GM18507 (cell line): ENCODE measurements at regions not wholly inside any gene's neighbourhood (a gene's known extent, or its start where the extent isn't known, plus 50 kb on each side); places are given as distances from the start of the nearest gene placed in this dataset.
"Not testable (repeated sequence)": the region's sequence is repeated elsewhere in the genome, so short reads cannot be mapped to it uniquely, and the experiment has no call there.

ENCODE experiments used
- DNase-seq: peaks from one replicate; pipeline ENCODE4 v3.0.0; 2011; ENCODE audit warnings: low read depth; ENCODE audit not compliant: insufficient read length; ENCODE audit errors: extremely low spot score
- FAIRE-seq: peaks from 2 replicates; lab custom pipeline; 2011; peaks lifted over from hg19 to GRCh38; lab: Jason Lieb, UNC

GRCh38 chr5:173667702-173668101 is 51.3 kb upstream of the BOD1 start:
- DNase-seq, result no peak
- no peak for FAIRE-seq

GRCh38 chr5:173668245-173668800 is 51.9 kb upstream of the BOD1 start:
- FAIRE-seq, result no peak
- DNase-seq, result no peak

DNA sequence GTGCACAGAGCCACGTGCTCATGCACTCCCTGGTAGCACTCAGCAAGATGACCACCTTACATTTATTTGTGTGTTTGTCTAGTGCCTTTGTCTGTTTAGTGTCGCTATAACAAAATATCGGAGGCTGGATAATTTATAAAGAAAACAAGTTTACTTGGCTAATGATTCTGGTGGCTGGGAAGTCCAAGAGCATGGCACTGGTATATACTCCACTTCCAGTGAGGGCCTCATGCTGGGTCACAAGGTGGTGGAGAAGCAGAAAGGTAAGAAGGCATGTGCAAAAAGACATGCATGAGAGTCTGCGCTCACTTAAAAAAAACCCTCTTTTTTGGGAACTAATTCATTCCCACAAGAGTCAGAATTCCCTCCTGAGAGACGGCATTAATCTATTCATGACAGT is 52.5 kb upstream of the BOD1 start:
- DNase-seq (no peak), FAIRE-seq (no peak)

- FAIRE-seq, result no peak
- no peak for DNase-seq
These were observed 53.0 kb upstream of the BOD1 start for GRCh38 chr5:173669483-173669882.

- FAIRE-seq, result no peak
- DNase-seq, result no peak
These were observed 53.7 kb upstream of the BOD1 start for GRCh38 chr5:173670130-173670651.

DNA sequence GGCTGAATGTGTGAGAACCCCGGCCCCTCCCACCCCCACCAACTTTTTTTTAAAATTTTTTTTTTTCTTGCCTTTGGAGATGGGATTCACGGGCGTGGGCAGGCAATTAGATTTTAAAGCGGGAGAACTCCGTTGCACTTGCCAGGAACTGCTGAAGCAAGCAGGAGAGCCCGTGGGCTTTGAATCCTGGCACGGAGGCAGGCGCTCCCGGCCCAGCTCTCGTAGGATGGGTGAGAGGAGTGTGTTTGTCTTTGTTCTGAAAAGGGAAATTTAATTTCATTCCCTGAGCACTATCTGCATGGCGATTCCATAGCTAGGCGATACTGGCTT is 54.3 kb upstream of the BOD1 start:
- no peak for FAIRE-seq
- no peak for DNase-seq

GRCh38 chr5:173671121-173671949 is 54.9 kb upstream of the BOD1 start:
- FAIRE-seq (no peak), DNase-seq (no peak)

DNA sequence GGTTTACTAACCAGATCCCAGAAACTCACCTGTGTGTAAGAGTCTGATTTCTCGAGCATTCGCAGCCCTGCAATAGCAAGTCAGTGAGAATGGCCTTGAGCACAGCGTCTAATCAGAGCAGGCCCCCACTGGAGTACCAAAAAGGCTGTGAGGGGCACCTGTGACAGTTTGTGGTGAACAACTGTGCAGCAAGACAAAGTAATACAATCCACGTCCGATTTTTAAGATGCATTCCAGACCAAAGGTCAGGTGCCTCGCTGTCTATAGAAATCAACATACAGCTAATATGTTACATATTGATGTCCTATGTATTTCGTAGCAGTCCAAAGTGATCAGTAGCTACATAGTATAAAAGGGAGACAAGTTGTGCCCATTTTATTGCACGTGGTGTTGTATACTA is 55.7 kb upstream of the BOD1 start:
- no peak for FAIRE-seq
- DNase-seq, result no peak

- DNase-seq (no peak), FAIRE-seq (no peak)
These were observed 56.4 kb upstream of the BOD1 start for GRCh38 chr5:173672891-173673290.

DNA sequence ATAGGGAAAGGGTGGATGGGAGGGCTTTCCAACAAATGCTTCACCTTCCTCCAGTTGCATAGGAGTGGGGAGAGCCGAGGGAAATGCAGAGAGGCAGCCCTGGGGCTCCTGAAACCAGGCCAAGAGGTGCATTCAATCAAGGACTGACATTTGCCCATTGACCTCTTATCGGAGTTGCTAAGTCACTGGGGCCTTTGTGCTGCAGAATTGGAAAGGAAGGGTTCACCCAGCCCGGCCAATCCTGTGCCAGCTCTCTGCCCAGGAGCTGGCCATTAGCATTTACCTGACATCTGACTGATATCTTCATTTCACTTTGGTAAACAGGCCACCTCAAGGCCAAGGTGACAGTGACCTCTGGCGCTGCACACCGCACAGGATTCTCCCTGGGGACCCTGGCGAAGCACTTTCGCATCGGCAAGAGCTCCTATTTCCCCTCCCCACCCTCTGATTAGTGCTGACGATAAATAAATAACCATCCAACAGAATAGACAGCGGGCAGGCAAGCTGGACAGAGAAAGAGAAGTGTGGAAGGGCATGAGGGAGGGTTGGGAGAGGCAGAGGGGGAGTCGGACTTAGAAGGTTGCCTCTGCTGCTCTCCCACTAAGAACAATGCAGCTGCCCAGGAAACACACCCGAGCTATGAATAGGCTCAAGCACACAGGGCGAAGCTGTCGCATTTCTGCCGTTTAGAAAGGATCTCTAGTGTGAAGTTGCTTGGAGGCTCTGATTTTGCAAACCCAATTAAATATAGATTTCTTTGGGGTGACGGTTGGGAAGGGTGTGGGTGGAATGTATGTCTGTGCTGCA is 57.0 kb upstream of the BOD1 start:
- FAIRE-seq (no peak), DNase-seq (no peak)

DNA sequence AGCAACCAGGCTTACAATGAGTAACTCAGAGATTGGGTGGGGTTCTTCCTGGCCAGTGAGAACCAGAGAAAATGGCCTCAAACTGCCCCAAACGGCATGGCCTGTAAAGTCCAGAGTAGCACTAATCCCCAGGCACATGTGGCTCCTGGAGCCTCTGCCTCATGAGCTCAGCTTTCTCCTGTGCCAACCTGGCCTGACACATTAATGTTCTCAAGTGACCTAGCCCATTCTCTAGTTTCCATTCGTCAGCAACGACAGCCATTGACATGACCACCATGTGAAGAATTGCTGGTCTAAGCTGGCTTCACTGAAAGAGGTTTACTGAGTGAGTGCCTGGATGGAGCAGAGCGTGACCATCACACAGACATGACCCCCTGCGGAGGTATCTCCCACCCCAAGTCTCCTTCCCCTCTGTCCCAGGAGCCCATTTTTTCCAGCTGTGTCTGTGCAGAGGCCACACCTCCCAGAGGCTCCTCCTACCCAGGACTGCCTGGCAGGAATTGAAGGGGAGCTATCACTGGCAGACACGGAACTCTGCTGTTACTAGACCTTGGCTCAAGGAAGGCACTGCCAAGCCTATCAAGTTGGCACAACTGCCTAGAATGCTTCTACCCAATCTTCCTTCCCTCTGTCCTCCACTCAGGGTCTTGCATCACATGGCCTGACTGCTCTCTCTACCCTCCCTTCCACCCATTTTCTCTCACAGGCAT is 59.0 kb upstream of the BOD1 start:
- no peak for DNase-seq
- FAIRE-seq, result no peak

- FAIRE-seq (no peak), DNase-seq (no peak)
These were observed 59.9 kb upstream of the BOD1 start for GRCh38 chr5:173676375-173676774.

- FAIRE-seq, result no peak
- no peak for DNase-seq
These were observed 60.7 kb upstream of the BOD1 start for GRCh38 chr5:173677125-173677672.

- FAIRE-seq (no peak), DNase-seq (no peak)
These were observed 63.6 kb upstream of the BOD1 start for GRCh38 chr5:173679909-173680630.

GRCh38 chr5:173680660-173681242 is 64.3 kb upstream of the BOD1 start:
- DNase-seq, result no peak
- FAIRE-seq, result peak; percentile 90

- DNase-seq (no peak), FAIRE-seq (no peak)
These were observed 65.9 kb upstream of the BOD1 start for GRCh38 chr5:173682313-173682712.

GRCh38 chr5:173684535-173684934 is 68.1 kb upstream of the BOD1 start:
- not testable (repeated sequence) for FAIRE-seq, DNase-seq

DNA sequence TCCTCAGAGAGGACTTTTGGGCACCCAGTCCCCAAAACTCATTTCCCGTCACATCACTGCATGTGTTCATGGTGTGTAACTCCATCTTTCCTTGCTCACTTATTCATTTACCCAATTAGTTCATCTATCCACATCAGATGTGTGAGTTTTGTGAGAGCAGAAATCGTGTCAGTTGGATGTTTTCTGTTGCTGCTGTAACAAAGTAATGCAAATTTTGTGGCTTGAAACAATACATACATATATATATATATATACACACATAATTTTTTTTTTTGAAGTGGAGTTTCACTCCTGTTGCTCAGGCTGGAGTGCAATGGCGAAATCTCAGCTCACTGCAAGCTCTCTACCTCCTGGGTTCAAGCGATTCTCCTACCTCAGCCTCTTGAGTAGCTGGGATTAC is 70.5 kb upstream of the BOD1 start:
- peak; percentile 47 for FAIRE-seq
- DNase-seq, result no peak

DNA sequence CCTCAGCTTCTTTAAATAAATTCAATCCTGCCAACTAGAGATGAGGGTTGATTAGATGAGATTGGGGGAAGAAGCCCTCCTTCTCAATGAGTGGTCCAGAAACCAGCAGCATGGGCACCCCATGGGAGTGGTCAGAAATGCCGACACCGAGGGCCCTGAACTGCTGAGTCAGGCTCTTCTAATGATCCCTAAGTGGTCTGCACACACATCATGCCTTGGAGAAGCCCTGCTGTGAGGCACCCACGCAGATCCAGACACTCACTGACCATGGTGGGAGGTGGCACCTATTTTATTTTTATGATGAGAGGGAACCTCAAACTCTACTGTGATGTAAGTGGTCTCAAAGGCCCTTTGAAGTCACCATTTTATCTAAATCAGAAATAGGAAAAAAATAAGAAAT is 72.3 kb upstream of the BOD1 start:
- FAIRE-seq (no peak), DNase-seq (no peak)
